Activated CD8-positive, alpha-beta memory T cell treated with anti-CD3 and anti-CD28 coated beads for 4 hours (primary cell): ENCODE measurements at regions not wholly inside any gene's neighbourhood (a gene's known extent, or its start where the extent isn't known, plus 50 kb on each side); places are given as distances from the start of the nearest gene placed in this dataset.

Experiments
- DNase-seq, 2 donors: peaks; one replicate each; pipeline ENCODE4 v3.0.0-alpha.2; 2020; ENCODE audit warnings: low read depth in 2 of 2

DNA sequence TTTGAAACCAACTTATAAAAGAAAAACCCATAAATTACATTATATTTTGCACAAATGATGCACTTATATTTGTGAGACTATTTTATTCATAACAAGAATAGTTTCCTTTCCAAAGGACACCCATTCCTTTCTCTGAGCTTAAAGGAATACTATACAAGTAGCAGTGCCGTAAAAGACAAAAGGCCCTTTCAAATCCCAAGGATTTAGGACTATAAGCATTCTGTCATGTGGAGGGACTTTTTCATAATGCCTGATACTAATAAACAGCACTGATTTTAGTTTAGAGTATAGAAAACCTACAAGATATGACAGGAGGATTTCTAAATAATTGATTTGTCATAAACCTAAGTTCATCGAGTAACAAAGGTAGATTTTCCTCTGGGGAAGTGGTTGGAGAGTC lies 1134.2 kb upstream of the ZEB2 start:
- DNase-seq, result no peak

DNA sequence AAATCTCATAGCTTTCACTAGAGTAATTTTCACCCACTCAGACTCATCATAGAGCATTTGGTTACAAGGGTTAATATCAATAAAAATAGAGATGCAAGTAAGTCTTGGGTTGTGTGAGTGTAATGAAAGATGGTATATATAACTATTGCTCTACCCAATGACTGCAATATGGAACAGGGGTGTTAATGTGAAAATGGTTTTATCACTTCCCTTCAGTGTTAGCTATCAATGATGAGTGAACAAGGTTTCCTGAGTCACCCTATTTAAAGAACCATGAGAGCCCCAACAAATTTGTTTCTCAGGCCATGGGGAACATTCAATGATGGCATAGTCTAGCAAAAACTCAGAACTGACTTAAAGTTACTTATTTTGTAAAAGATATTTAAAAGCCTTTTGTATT lies 1133.6 kb upstream of the ZEB2 start:
- DNase-seq, result no peak

DNA sequence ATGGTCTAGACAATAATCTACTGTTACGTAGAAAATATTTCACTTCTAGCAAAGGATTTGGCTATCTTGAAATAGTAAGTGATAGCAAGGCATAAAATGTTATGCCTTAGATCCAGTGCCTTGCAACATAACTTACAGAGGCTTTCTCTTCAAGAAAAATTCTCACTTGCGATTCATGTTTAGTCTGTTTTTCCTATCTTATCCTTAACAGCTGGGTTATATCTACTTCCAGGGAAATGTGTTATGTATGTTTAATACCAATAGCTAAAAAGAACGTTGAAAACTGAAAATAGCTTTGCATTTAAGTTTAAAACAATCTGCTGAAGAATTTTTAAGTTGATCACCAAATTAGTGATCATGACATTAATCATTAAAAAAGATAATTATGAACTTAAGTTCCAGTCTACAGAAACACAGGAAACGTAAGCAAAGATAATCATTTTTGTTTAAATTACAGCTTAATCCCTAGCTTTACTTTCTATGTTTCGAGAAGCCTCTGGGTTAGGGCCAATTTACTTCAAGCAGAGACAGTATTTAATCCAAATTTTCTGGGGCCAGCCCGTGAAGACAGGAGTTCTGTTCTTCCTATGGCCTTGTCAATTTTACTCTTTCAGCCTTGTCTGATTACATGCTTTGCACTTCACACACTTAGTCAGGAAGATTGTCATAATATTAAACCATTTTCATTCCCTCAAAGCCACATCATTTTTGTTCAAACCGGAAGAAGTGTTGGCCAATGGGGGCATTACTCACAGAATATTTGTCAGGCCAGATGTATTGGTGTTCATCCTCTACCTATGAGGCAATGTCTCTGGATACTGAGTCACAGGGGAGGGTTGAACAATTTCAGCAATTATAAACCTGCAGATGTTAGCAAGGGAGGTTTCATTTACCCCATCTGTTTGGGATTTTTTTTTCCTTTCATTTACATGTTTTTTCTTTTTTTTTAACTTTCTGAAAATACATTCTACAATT lies 1132.9 kb upstream of the ZEB2 start:
- DNase-seq, result no peak

DNA sequence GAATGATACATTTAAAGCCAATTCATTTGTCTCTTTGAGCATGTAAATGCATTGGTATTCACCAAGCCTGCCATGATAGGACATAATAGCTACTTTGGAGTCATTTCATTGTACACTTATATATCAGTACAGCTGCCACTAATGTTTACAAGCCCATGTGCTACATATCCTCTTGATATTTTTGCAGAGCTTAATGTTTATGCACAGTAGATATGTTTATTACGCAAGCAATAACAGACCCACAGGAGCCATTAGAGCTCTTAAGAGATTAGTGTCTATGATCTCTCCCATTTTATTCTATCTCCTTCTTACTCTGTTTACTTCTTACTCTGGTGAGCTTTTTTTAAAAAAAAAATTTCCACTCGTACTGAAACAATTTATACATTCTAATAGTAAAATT lies 1132.1 kb upstream of the ZEB2 start:
- DNase-seq, result no peak

DNA sequence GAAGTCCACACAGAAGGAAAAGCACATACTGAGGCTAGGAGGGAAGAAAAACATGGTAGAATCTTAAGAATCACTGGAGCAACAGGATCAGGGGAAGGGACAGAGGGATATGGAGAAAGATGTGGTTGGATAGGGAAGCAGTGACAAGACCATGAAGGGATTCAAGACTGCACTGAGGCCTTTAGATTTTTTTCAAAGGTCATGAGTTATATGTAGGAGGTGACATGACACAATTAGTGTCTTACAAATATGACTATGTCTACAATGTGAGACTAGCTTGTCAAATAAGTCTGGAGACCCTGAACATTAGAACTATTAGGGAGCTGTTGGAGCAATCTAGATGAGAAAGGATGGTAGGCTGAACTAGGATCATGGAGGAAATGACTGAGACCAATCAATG lies 1130.3 kb upstream of the ZEB2 start:
- no peak for DNase-seq

DNA sequence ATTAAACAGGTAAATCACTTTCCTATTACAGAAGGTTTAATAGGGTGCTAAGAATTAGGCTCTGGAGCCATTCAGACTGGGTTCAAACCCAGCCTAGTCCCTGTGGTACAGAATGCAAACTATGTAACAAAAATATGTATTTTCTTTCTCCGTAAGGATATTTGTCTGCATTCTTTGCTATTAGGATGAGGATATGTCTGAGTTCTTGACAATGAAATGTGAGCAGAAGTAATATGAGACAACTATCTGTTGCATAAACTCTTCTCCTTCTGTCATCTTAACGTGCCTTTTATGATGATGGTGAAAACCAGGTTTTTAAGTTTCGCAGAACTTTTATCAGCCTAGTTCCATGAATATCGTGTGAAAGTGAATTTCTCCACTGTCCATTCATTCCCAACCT lies 1129.1 kb upstream of the ZEB2 start:
- DNase-seq, result no peak

DNA sequence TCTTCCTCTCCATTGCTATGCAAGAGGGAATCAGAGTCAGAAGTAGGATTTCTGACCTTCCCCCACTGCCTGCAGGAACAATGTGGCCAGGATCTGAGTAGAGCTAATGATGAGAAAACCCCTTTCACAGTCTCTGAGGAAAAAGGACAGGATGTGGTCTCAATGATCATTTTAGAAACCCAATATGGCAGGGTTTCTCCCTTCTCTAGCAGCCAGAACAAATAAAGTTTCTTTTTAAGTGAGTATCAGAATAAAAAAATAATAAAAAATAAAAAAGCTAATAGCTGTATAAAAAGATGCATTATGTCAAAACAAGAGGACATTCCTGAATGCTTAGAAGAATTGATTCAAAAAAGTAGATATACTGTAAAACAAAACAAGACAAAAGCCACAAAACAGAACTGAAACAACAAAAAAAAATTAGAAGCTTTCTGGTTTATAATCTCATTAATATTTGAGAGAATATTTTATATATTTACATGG lies 1124.9 kb upstream of the ZEB2 start:
- no peak for DNase-seq

DNA sequence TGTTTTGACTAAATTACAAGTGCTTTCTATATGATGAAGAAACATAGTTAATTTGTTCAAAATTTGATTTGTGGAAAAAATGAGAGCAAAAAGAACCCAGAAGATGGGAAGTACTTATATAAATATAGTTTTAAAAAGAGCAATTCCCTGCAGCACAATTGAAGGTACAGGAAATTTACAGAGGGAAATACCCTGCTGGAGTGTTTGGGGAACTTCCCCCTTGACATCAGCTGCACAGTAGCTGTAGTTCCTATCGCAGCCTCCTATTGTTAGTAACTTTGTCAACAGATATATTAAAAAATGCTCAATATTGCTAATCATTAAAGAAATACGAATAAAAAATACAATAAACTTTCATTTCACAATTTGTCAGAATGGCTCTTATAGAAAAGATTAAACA lies 1118.8 kb upstream of the ZEB2 start:
- no peak for DNase-seq

DNA sequence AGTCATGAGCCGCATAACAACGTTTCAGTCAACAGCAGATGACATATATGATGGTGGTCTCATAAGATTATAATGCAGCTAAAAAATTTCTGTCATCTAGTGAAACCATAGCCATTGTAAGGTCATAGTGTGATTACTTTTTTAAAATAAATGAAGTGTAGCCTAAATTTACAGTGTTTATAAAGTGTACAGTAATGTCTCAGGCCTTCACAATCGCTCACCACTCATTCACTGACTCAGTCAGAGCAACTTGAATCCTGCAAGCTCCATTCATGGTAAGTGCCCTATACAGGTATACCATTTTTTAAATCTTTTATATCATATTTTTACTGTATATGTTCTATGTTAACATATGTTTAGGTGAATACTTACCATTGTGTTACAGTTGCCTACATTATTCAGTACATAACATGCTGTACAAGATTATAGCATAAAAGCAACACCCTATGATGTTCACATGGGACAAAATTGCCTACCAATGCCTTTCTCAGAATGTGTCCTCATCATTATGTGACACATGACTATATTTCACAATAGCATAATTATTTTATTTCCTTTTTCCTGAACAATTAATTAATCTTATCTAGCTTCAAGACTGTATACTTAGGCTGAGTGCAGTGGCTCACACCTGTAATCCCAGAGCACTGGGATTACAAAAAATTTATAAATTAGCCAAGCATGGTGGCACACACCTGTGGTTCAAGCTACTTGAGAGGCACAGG lies 1115.9 kb upstream of the ZEB2 start:
- no peak for DNase-seq

DNA sequence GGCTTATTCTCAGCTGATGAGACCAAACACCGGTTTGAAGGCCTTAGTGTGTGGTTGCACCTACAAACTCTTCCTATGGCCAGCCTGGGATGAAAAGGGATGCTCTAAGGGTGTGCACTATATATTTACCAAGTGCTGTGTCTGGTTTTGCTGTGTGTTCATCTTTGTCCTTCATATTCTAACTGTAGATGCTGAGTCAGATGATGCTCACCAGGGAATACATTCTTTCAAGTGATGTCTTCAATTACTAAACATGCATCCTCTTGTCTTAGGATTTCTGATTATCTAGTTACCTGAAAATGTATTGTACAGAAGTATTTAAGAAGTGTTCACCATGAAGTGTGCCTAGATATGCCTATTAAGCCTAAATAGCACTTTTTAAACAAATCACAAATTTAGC lies 1111.6 kb upstream of the ZEB2 start:
- no peak for DNase-seq

DNA sequence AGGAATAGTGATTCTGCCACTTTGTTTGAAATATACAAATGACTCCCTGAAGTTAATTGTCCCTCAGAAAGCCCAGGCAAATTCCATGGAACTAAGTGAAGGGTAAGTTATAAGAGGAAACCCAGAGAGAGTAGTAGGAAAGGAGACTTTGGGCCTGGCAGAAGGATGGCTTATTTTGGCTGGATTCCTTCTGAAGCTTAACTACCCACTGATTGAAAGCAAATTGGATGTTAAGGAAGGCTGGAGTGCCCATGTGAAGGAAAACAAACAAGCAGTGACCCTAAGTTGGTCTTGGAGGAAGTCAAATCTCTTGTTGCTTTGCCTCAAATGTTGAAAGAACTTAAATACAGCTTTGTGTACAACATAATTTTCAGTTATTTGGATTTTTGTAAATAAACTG lies 1106.4 kb upstream of the ZEB2 start:
- DNase-seq, result no peak

DNA sequence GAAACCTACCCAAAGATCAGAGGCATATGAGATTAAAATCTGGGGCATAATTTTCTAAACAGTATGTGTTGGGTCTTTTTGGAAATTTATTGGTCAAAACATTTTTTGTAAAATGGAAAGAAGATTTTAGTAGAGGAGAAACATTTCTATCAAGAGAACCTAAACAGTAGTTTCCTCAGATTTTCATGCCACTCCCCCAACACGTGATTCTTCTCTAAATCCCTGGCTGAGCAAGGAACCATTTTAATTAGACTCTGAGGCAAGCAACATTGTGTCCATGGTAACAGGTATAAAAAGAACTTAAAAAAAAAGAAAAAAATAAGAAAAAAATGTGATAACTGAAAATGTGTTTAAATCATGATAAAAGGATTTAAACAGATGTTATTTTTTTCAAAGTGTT lies 1105.2 kb upstream of the ZEB2 start:
- no peak for DNase-seq

DNA sequence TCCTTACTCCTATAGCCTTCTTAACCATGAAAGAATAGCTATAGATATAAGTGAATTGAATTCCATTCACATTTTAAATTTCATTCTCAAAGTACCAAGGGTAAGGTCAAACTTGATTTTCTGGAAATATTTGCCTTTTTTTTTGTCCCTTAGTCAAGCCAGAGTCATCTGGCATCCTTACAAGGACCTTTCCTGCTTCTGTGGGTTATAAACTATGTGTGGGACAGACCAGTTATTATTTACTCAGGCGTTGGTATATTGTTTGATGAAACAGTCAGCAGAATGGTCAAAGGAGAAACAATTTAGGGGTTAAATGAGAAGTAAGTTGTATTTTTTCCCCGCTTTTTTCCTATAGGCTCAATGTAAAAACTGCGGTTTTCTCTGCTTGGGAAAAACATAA lies 1103.2 kb upstream of the ZEB2 start:
- no peak for DNase-seq

DNA sequence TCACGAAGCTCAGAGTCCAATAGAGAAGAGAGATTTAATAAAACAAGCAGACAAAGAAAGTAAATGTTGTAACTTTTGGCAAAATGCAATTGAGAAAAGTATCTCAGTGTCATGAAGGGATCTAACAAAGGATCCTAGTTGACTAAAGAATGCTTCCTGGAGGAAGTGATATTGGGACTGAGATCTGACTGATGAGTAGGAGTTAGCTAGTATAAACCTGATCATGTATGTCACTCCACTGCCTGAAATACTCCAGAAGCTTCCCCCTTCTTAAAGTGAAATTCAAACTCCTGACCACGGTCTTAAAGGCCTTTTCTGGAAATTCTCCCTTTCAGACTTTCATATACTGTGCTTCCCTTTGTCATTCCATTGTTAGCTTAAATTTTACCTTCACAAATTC lies 1102.4 kb upstream of the ZEB2 start:
- DNase-seq, result no peak

DNA sequence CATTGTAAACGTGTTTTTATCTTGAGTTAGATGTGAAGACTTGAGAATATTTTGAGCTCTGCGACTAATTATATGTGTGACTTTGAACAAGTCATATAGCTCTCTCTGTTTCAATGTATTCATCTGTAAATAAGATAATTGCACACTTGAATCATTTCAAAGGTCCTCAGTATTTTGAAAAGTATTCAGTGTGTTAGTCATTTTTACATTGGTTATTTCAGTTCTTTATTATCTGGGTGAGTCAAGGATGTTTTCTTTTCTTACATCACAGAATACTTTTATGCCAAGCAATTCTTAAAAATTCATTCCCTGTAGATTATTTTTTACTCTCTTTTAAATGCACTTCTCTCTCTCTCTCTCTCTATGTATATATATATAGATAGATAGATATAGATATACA lies 1098.0 kb upstream of the ZEB2 start:
- DNase-seq, result no peak

DNA sequence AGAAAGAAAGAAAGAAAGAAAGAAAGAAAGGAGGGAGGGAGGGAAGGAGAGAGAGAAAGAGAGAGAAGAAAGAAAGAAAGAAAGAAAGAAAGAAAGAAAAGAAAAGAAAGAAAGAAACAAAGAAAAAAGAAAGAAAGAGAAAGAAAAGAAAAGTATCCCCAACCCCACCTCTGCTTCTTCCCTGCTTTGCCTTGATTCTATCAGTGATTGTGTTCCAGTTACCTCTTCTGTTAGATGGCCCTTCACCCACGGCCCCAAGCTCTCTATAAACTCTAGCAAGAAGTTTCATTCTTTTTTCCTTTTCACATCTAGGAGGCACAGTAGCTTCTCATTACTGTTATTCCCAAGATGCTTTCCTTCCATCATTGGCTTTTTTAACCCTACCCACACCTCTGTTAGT lies 1097.5 kb upstream of the ZEB2 start:
- DNase-seq, result no peak

DNA sequence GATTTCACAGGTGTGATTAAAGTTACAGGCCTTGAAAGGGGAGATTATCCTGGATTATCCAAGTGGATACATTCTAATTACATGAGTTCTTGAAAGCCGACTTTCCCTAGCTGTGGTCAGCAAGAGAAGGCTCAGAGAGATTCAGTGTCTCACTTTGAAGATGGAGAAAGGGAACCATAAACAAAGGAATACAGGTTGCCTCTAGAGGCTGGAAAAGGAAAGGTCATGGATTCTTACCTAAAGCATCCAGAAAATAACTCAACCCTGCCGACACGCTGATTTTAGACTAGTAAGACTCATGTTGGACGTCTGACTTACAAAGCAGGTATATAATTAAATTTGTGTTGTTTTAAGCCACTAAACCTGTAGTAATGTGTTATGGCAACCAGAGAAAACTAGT lies 1095.7 kb upstream of the ZEB2 start:
- DNase-seq, result no peak

DNA sequence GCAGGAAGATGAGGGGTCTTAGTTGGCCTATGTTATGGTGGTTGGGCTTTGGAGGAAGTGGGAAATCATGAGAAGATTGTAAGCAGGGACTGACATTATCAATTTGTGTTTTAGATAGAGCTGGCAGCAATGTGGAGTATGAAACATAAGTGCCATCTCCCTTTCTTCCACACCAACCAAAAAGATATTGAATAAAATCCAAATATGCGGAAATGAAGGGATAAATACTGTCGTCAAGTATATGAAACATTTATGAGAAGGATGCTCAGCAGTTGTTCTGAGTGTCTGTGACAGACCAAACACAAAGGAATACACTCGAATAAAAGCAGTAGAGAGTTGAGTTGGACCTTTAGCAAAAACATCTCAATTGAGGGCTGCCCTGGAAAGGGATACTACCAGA lies 1090.0 kb upstream of the ZEB2 start:
- DNase-seq, result no peak

DNA sequence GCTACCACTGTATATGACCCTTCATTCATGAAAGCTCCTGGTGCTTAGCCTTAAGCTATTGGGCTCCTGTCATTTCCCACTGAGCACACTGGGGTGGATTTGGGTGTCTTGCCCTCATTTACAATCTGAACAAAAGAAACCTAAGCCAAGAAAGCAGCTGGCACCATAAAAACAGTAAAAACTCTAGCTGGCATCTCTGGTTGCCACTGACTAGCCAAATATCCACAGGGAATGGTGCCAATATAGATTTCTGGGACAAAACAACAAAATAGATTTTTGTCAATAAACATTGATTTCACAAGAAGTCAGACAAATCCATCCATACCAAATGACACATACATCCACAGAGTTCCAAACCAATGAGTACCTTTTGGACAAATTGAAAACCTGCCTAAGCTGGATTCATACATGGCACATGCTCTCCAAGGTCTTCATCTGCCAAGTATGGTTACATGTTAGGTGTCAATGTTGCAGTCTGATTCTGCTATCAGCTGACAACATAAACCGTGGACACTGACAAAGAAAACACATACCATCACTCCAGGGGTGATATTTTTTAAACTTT lies 1081.5 kb upstream of the ZEB2 start:
- DNase-seq, result no peak

DNA sequence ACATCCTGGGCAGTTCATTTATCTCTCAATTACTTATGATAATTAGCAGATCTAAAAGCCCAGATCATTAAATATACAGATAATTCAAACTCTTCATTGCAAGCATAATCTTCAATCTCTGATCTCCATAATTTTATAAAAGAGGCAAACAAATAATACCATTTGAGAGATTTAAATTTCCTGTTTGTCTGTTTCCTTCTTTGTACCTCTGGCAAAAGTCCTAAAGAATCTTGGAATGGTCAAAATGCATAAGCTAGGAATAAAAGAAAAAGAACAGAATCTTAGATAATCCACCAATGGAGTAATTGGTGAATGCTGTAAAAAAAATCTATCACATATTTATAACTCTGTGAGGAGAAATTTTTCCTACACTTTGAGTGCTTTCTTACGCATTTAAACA lies 1080.9 kb upstream of the ZEB2 start:
- no peak for DNase-seq

DNA sequence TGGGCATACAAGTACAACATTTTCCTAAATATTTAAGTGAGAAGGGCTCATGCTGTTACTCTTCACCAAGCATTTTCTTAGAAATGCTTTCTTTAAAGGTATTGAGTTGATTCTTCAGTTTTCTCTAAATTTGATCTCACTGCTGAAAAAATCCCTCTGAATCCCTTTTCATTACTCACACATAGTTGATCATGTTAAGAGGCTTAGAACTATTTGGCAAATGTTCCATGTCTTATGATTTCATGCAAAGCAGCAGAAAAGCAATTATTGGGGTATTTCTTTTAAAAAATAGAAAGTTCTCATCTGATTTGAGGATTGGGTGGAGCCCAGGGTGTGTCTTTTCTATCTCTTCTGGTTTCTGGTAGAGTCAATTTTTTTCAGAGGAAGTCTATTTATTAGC lies 1079.8 kb upstream of the ZEB2 start:
- DNase-seq, result no peak

DNA sequence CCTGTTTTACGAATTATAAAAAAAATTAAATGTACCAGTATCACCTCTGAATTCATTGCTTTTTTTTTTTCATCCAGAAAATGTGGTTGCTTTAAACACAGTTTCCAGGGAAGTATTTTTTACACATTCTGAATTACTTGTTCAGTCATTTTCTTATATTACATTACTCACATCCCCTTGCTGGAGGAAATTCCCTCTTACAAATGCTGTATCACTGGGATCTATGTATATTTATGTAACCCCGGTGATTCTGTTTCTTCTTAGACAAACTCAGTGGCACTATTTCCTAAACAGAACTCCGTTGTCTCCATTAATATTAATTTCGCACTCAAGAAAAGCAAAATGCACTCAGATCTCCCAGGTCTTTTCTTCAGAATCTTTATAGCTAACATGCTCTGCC lies 1078.5 kb upstream of the ZEB2 start:
- no peak for DNase-seq

DNA sequence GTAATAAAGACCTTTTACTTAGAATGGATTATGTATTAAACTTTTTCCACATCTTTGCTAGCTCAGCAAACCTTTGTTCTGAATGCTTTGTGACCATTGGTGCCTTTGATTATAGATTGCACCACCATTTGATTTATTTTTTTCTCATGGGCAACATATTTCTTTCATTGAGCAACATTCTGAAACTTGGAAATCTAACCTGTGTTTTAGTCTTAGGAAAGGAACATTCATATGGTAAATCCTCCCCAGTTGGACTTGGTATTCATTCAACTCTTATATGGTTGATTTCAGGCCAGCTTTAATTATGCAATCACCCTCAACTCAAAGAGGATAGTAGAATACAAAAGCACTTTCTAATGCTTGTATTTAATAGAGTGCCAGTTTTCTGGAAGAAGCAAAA lies 1077.9 kb upstream of the ZEB2 start:
- no peak for DNase-seq
